ENCODE measurements at regions not wholly inside any gene's neighbourhood (a gene's known extent, or its start where the extent isn't known, plus 50 kb on each side); places are given as distances from the start of the nearest gene placed in this dataset.

DNA sequence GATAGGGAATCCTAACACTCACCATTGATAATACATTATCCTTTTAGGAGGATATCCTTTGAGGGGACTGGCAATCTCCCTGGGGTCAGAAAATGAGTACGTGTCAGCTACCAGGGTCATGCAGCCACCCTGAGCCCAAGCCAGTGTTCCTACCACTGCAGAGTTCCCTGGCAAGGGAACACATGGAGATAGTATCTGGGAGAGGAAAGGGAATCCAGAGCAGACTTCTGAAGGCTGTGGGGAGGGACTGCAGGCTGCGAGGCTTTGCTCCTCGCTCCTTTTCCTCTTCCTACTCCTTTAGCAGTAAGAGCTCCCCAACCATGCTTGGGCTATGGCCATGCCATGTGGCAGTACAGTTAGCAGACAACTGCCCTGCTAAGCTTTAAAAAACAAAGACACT, 62.9 kb upstream of the TJP1 start:
- Histone ChIP-seq H3K4me2 (ENCODE audit: low read length) (no peak overlapping the region), H3K4me1 (ENCODE audit: insufficient read depth, low read length, severe bottlenecking) (no peaks in the 10 kb centered on the region), H3K9me3 (ENCODE audit: low read length) (no peaks in the 10 kb centered on the region), H3K36me3 (ENCODE audit: insufficient read depth, low read length) (no peaks in the 10 kb centered on the region), H3F3A (ENCODE audit: insufficient read depth, low read length) (no peaks in the 10 kb centered on the region), H3K27me3 (ENCODE audit: insufficient read depth, low read length) (no peaks in the 10 kb centered on the region), H2AFZ (ENCODE audit: low read length) (no peak overlapping the region), H3K4me3 (ENCODE audit: low read depth, low read length, poor library complexity, severe bottlenecking) (no peak overlapping the region), H4K20me1 (ENCODE audit: insufficient read depth, low read length) (no peaks in the 10 kb centered on the region), H3K27ac (ENCODE audit: low read depth, low read length, poor library complexity, severe bottlenecking) (no peak overlapping the region), H3K9me2 (ENCODE audit: low read depth, low read length) (no peaks in the 10 kb centered on the region), H3K9ac (ENCODE audit: low read length) (no peak overlapping the region), H3K79me2 (ENCODE audit: insufficient read depth, low read length) (no peaks in the 10 kb centered on the region)
- TF ChIP-seq, protein P1, sequence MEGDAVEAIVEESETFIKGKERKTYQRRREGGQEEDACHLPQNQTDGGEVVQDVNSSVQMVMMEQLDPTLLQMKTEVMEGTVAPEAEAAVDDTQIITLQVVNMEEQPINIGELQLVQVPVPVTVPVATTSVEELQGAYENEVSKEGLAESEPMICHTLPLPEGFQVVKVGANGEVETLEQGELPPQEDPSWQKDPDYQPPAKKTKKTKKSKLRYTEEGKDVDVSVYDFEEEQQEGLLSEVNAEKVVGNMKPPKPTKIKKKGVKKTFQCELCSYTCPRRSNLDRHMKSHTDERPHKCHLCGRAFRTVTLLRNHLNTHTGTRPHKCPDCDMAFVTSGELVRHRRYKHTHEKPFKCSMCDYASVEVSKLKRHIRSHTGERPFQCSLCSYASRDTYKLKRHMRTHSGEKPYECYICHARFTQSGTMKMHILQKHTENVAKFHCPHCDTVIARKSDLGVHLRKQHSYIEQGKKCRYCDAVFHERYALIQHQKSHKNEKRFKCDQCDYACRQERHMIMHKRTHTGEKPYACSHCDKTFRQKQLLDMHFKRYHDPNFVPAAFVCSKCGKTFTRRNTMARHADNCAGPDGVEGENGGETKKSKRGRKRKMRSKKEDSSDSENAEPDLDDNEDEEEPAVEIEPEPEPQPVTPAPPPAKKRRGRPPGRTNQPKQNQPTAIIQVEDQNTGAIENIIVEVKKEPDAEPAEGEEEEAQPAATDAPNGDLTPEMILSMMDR (IDR thresholded peaks at IDR 0.05; ENCODE audit: low read length) = no peak
- no peak for TF ChIP-seq EZH2 (IDR thresholded peaks at IDR 0.05; ENCODE audit: borderline replicate concordance, low read length)

DNA sequence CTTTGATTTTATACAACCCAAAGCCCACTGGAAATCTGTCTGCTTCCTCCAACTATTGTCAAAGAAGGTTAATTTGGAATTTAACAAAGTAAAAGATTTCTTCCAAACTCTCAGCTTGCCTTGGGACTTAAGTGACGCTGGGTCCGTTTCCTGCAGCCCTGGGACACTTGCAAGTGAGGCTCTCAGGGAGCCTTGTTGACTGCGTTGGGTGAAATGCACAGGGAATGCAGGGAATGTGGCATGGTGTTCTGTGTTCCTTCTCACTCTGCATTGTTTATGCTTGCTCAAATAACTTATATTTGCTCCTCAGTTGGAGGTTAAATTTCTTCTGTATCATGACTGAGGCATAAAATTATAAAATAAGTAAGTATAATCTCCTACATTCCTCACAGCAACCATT, 60.9 kb upstream of the TJP1 start:
- Histone ChIP-seq H3K9me2 (ENCODE audit: low read depth, low read length) (no peaks in the 10 kb centered on the region), H3K4me2 (ENCODE audit: low read length) (no peak overlapping the region), H3K79me2 (ENCODE audit: insufficient read depth, low read length) (no peaks in the 10 kb centered on the region), H3K27me3 (ENCODE audit: insufficient read depth, low read length) (no peaks in the 10 kb centered on the region), H3K9ac (ENCODE audit: low read length) (no peak overlapping the region), H3K4me3 (ENCODE audit: low read depth, low read length, poor library complexity, severe bottlenecking) (no peak overlapping the region), H3F3A (ENCODE audit: insufficient read depth, low read length) (no peaks in the 10 kb centered on the region), H3K36me3 (ENCODE audit: insufficient read depth, low read length) (no peaks in the 10 kb centered on the region), H2AFZ (ENCODE audit: low read length) (no peak overlapping the region), H4K20me1 (ENCODE audit: insufficient read depth, low read length) (no peaks in the 10 kb centered on the region), H3K9me3 (ENCODE audit: low read length) (no peaks in the 10 kb centered on the region), H3K27ac (ENCODE audit: low read depth, low read length, poor library complexity, severe bottlenecking) (no peak overlapping the region), H3K4me1 (ENCODE audit: insufficient read depth, low read length, severe bottlenecking) (no peaks in the 10 kb centered on the region)
- TF ChIP-seq EZH2 (IDR thresholded peaks at IDR 0.05; ENCODE audit: borderline replicate concordance, low read length) = no peak
- TF ChIP-seq, protein P1 (IDR thresholded peaks at IDR 0.05; ENCODE audit: low read length) = no peak

DNA sequence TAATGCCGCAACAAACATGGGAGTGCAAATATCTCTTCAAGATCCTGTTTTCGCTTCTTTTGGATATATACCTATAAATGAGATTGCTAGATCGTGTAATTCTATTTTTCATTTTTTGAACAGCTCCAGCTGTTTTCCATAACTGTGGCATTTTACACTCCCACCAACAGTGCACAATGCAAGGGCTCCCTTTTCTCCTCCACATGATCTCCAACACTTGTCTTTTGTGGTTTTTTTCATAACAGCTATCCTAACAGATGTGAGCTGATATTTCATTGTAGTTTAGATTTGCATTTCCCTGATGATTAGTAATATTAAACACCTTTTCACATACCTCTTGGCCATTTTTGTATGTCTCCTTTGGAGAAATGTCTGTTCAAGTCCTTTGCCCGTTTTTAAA, 58.6 kb upstream of the TJP1 start:
- no peaks in the 10 kb centered on the region for H3K36me3 ChIP-seq (ENCODE audit: insufficient read depth, low read length)
- no peak for TF ChIP-seq EZH2 (IDR thresholded peaks at IDR 0.05; ENCODE audit: borderline replicate concordance, low read length)
- TF ChIP-seq, protein P1 (IDR thresholded peaks at IDR 0.05; ENCODE audit: low read length) = no peak
- H3K79me2 ChIP-seq (ENCODE audit: insufficient read depth, low read length) = no peaks in the 10 kb centered on the region
- no peaks in the 10 kb centered on the region for H3K4me1 ChIP-seq (ENCODE audit: insufficient read depth, low read length, severe bottlenecking)
- no peaks in the 10 kb centered on the region for H3K9me3 ChIP-seq (ENCODE audit: low read length)
- no peaks in the 10 kb centered on the region for H3F3A ChIP-seq (ENCODE audit: insufficient read depth, low read length)
- H3K27me3 ChIP-seq (ENCODE audit: insufficient read depth, low read length) = no peaks in the 10 kb centered on the region
- no peak overlapping the region for H3K4me2 ChIP-seq (ENCODE audit: low read length)
- no peak overlapping the region for H3K4me3 ChIP-seq (ENCODE audit: low read depth, low read length, poor library complexity, severe bottlenecking)
- H3K27ac ChIP-seq (ENCODE audit: low read depth, low read length, poor library complexity, severe bottlenecking) = no peak overlapping the region
- H2AFZ ChIP-seq (ENCODE audit: low read length) = no peak overlapping the region
- no peaks in the 10 kb centered on the region for H3K9me2 ChIP-seq (ENCODE audit: low read depth, low read length)
- H4K20me1 ChIP-seq (ENCODE audit: insufficient read depth, low read length) = no peaks in the 10 kb centered on the region
- no peak overlapping the region for H3K9ac ChIP-seq (ENCODE audit: low read length)
